Thyroid gland (tissue), 4 donors: ENCODE measurements at regions not wholly inside any gene's neighbourhood (a gene's known extent, or its start where the extent isn't known, plus 50 kb on each side); places are given as distances from the start of the nearest gene placed in this dataset.
"Not testable (repeated sequence)": the region's sequence is repeated elsewhere in the genome, so short reads cannot be mapped to it uniquely, and the experiment has no call there.

Experiments used
- POLR2A ChIP-seq, 2 donors: fragments of 450-650 bp; IDR thresholded peaks; one replicate each; pipeline ENCODE4 v1.6.1; 2017; ENCODE audit warnings: antibody characterized with exemption in 2 of 2, mild to moderate bottlenecking in 2 of 2, moderate library complexity in 1 of 2
- TF ChIP-seq, protein P1 (sequence below), 6 experiments: fragments of 200-600 bp in 3 of 6; fragments of 450-650 bp in 3 of 6; sonication (generic) in 3 of 6; IDR thresholded peaks; one replicate each; pipeline ENCODE4 v1.5.1; 2016 to 2019; ENCODE audit warnings: antibody characterized with exemption in 6 of 6, mild to moderate bottlenecking in 2 of 6, inconsistent platforms in 1 of 6, moderate library complexity in 1 of 6

DNA sequence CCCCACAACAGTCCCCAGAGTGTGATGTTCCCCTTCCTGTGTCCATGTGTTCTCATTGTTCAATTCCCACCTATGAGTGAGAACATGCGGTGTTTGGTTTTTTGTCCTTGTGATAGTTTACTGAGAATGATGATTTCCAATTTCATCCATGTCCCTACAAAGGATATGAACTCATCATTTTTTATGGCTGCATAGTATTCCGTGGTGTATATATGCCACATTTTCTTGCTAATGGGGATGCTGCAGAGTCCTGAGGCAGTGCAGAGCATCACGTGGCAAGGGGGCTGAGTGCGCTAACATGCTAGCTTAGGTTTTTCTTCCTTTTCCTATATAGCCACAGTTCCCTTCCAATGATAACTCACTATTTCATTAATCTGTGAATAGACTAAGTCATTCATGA is 127.5 kb upstream of the PMCH start:
- TF ChIP-seq, protein P1, sequence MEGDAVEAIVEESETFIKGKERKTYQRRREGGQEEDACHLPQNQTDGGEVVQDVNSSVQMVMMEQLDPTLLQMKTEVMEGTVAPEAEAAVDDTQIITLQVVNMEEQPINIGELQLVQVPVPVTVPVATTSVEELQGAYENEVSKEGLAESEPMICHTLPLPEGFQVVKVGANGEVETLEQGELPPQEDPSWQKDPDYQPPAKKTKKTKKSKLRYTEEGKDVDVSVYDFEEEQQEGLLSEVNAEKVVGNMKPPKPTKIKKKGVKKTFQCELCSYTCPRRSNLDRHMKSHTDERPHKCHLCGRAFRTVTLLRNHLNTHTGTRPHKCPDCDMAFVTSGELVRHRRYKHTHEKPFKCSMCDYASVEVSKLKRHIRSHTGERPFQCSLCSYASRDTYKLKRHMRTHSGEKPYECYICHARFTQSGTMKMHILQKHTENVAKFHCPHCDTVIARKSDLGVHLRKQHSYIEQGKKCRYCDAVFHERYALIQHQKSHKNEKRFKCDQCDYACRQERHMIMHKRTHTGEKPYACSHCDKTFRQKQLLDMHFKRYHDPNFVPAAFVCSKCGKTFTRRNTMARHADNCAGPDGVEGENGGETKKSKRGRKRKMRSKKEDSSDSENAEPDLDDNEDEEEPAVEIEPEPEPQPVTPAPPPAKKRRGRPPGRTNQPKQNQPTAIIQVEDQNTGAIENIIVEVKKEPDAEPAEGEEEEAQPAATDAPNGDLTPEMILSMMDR (IDR thresholded peaks at IDR 0.05) = not testable (repeated sequence)
- TF ChIP-seq POLR2A (IDR thresholded peaks at IDR 0.05) = not testable (repeated sequence)
